H9 (cell line): ENCODE measurements at regions not wholly inside any gene's neighbourhood (a gene's known extent, or its start where the extent isn't known, plus 50 kb on each side); places are given as distances from the start of the nearest gene placed in this dataset.

Source experiments
- DNase-seq: peaks from one replicate; pipeline ENCODE4 v3.0.0-alpha.2; 2017
- H2AFZ ChIP-seq: one replicate; pipeline ENCODE4 v1.6.1; 2013; ENCODE audit warnings: mild to moderate bottlenecking, low read length, control low read depth, moderate library complexity
- H2AK5ac ChIP-seq: 2 replicates; pipeline ENCODE4 v1.6.1; 2013; ENCODE audit warnings: low read length, control low read depth, mixed read lengths; ENCODE audit not compliant: insufficient read length
- H2BK120ac ChIP-seq: one replicate; pipeline ENCODE4 v1.6.1; 2013; ENCODE audit warnings: low read depth, mild to moderate bottlenecking, low read length, control low read depth, inconsistent platforms; ENCODE audit not compliant: poor library complexity, severe bottlenecking
- H2BK12ac ChIP-seq: 2 replicates; pipeline ENCODE4 v1.6.1; 2013; ENCODE audit warnings: low read length, control low read depth, mixed read lengths, low read depth; ENCODE audit not compliant: insufficient read length
- H2BK15ac ChIP-seq: 2 replicates; pipeline ENCODE4 v1.6.1; 2013; ENCODE audit warnings: low read depth, low read length, control low read depth
- H2BK20ac ChIP-seq: one replicate; pipeline ENCODE4 v1.6.1; 2013; ENCODE audit warnings: low read depth, mild to moderate bottlenecking, low read length, control low read depth, inconsistent platforms; ENCODE audit not compliant: poor library complexity, severe bottlenecking
- H2BK5ac ChIP-seq: 2 replicates; pipeline ENCODE4 v1.6.1; 2013; ENCODE audit warnings: low read length, control low read depth, mixed read lengths; ENCODE audit not compliant: insufficient read length
- H3K14ac ChIP-seq: 2 replicates; pipeline ENCODE4 v1.6.1; 2013; ENCODE audit warnings: low read length, control low read depth; ENCODE audit not compliant: insufficient read depth
- H3K18ac ChIP-seq: 2 replicates; pipeline ENCODE4 v1.6.1; 2013; ENCODE audit warnings: low read depth, mild to moderate bottlenecking, mixed read lengths, low read length, control low read depth; ENCODE audit not compliant: insufficient read length
- H3K23ac ChIP-seq: 2 replicates; pipeline ENCODE4 v1.6.1; 2013; ENCODE audit warnings: low read length, control low read depth, mixed read lengths, low read depth; ENCODE audit not compliant: insufficient read length
- H3K23me2 ChIP-seq: 2 replicates; pipeline ENCODE4 v1.6.1; 2013; ENCODE audit warnings: low read depth, mild to moderate bottlenecking, mixed read lengths, low read length, control low read depth; ENCODE audit not compliant: insufficient read length, poor library complexity, severe bottlenecking
- H3K27ac ChIP-seq: 2 replicates; pipeline ENCODE4 v1.5.1; 2013; ENCODE audit warnings: low read length, control low read depth, mixed read lengths, low read depth; ENCODE audit not compliant: insufficient read length
- H3K27me3 ChIP-seq: 2 replicates; pipeline ENCODE4 v1.6.1; 2013; ENCODE audit warnings: low read length, control low read depth, inconsistent platforms; ENCODE audit not compliant: insufficient read depth
- H3K4ac ChIP-seq: 2 replicates; pipeline ENCODE4 v1.6.1; 2013; ENCODE audit warnings: low read depth, mild to moderate bottlenecking, control low read depth, inconsistent platforms, low read length, moderate library complexity
- H3K4me1 ChIP-seq: 2 replicates; pipeline ENCODE4 v1.6.1; 2013; ENCODE audit warnings: low read length, control low read depth, inconsistent platforms; ENCODE audit not compliant: insufficient read depth
- H3K4me2 ChIP-seq: 2 replicates; pipeline ENCODE4 v1.6.1; 2013; ENCODE audit warnings: low read length, control low read depth, mixed read lengths; ENCODE audit not compliant: insufficient read length, insufficient read depth
- H3K56ac ChIP-seq: 2 replicates; pipeline ENCODE4 v1.6.1; 2013; ENCODE audit warnings: low read depth, mild to moderate bottlenecking, mixed read lengths, low read length, control low read depth; ENCODE audit not compliant: insufficient read length
- H3K79me1 ChIP-seq: 2 replicates; pipeline ENCODE4 v1.6.1; 2013; ENCODE audit warnings: low read depth, mild to moderate bottlenecking, moderate library complexity, low read length, control low read depth, inconsistent platforms; ENCODE audit not compliant: insufficient read depth, poor library complexity, severe bottlenecking
- H3K79me2 ChIP-seq: 2 replicates; pipeline ENCODE4 v1.6.1; 2013; ENCODE audit warnings: low read length, control low read depth, inconsistent platforms; ENCODE audit not compliant: insufficient read depth
- H3K9ac ChIP-seq: 2 replicates; pipeline ENCODE4 v1.6.1; 2013; ENCODE audit warnings: low read length, control low read depth, mixed read lengths; ENCODE audit not compliant: insufficient read length; ENCODE audit errors: extremely low read depth
- H3K9me3 ChIP-seq: one replicate; pipeline ENCODE4 v1.6.1; 2013; ENCODE audit warnings: low read depth, low read length, inconsistent platforms; ENCODE audit not compliant: control insufficient read depth
- H3T11ph ChIP-seq: one replicate; pipeline ENCODE4 v1.6.1; 2013; ENCODE audit warnings: mild to moderate bottlenecking, low read length, control low read depth, inconsistent platforms
- H4K20me1 ChIP-seq: one replicate; pipeline ENCODE4 v1.6.1; 2013; ENCODE audit not compliant: control insufficient read depth, insufficient read length, insufficient read depth
- H4K5ac ChIP-seq: 2 replicates; pipeline ENCODE4 v1.6.1; 2013; ENCODE audit warnings: low read depth, mild to moderate bottlenecking, mixed read lengths, low read length, control low read depth; ENCODE audit not compliant: insufficient read length
- H4K8ac ChIP-seq: replicated peaks from 2 replicates; pipeline ENCODE4 v1.6.1; 2013; ENCODE audit warnings: low read length, control low read depth, mixed read lengths, low read depth; ENCODE audit not compliant: insufficient read length
- H4K91ac ChIP-seq: 2 replicates; pipeline ENCODE4 v1.6.1; 2013; ENCODE audit warnings: low read depth, mild to moderate bottlenecking, moderate library complexity, mixed read lengths, low read length, control low read depth; ENCODE audit not compliant: insufficient read length
- H3K27ac Mint-ChIP-seq, 3 experiments: 2 replicates in 2 of 3; 3 replicates in 1 of 3; pipeline ENCODE4 v1.8.0; 2020 to 2021; ENCODE audit warnings: mixed read lengths in 3 of 3, mild to moderate bottlenecking in 1 of 3, moderate library complexity in 1 of 3
- H3K27me3 Mint-ChIP-seq: 2 replicates; pipeline ENCODE4 v1.8.0; 2021; ENCODE audit warnings: low read depth, mild to moderate bottlenecking, moderate library complexity, mixed read lengths
- H3K36me3 Mint-ChIP-seq, 3 experiments: 2 replicates in 2 of 3; 3 replicates in 1 of 3; pipeline ENCODE4 v1.8.0; 2020 to 2021; ENCODE audit warnings: low read depth in 3 of 3, mixed read lengths in 3 of 3; ENCODE audit not compliant: insufficient read depth in 1 of 3
- H3K4me1 Mint-ChIP-seq, 2 experiments: 2 replicates each; pipeline ENCODE4 v1.8.0; 2020; ENCODE audit warnings: mixed read lengths in 2 of 2
- H3K4me3 Mint-ChIP-seq, 2 experiments: 2 replicates in 1 of 2; 3 replicates in 1 of 2; pipeline ENCODE4 v1.8.0; 2020 to 2021; ENCODE audit warnings: mild to moderate bottlenecking in 2 of 2, mixed read lengths in 2 of 2, moderate library complexity in 1 of 2
- H3K9me3 Mint-ChIP-seq, 2 experiments: 2 replicates in 1 of 2; 3 replicates in 1 of 2; pipeline ENCODE4 v1.8.0; 2020; ENCODE audit warnings: mild to moderate bottlenecking in 2 of 2, mixed read lengths in 2 of 2, moderate library complexity in 1 of 2
- WGBS: extraction: QIAGEN DNeasy Blood & Tissue Kit; methylation state at CpG from one replicate; pipeline ENCODE4 v1.1.7; 2013; ENCODE audit warnings: missing lambda C conversion rate, low lambda C conversion rate, mixed read lengths; ENCODE audit not compliant: insufficient read length; ENCODE audit errors: extremely low coverage; 5-methylcytosine and 5-hydroxymethylcytosine counted together
- TF ChIP-seq, protein P1 (sequence below): fragments of 200-600 bp; sonication (generic); conservative IDR thresholded peaks from 3 replicates; pipeline ENCODE4 v1.8.0; 2021; ENCODE audit warnings: antibody characterized with exemption, mild to moderate bottlenecking

DNA sequence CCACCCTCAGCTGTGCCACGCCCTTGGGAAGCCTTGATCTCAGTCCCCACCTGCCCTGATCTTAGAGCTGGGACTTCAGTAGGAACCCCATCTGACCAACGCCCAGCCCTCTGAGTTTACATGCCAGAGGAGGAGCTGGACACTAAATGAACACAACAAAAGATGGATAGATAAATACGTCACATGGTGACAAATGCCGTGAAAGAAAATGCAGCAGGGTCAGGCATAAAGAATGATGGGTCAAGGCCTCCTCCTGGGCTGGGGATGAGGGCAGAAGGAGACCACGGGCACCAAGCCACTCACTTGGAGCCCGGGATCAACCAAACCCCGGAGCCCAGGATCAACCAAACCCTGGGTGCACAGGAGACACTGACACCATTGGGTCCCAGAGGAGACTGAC, 354.9 kb downstream of the C16orf95 start:
- H3K27me3 Mint-ChIP-seq: peaks cover 7% of the 10 kb centered on the region; the same call in 1 of the 2 replicates
- Histone ChIP-seq H3K4me2 (no peak overlapping the region), H3K79me1 (no peaks in the 10 kb centered on the region), H3K14ac (no peak overlapping the region), H2BK20ac (no peak overlapping the region), H2AFZ (no peak overlapping the region), H3T11ph (no peak overlapping the region), H2AK5ac (no peak overlapping the region), H3K56ac (no peak overlapping the region), H2BK120ac (no peak overlapping the region), H3K9me3 (no peaks in the 10 kb centered on the region), H3K4ac (no peak overlapping the region), H4K5ac (no peak overlapping the region), H3K27ac (no peak overlapping the region), H3K18ac (no peak overlapping the region), H3K27me3 (no peaks in the 10 kb centered on the region), H3K23ac (no peak overlapping the region), H4K91ac (no peak overlapping the region), H3K23me2 (no peaks in the 10 kb centered on the region), H3K79me2 (no peaks in the 10 kb centered on the region), H2BK5ac (no peak overlapping the region), H3K4me1 (no peaks in the 10 kb centered on the region), H4K20me1 (no peaks in the 10 kb centered on the region), H3K9ac (no peak overlapping the region), H4K8ac (no peak overlapping the region), H2BK12ac (no peak overlapping the region), H2BK15ac (no peak overlapping the region)
- no peaks in the 10 kb centered on the region; a peak in 1 of 5 replicates for H3K9me3 Mint-ChIP-seq
- TF ChIP-seq, protein P1, sequence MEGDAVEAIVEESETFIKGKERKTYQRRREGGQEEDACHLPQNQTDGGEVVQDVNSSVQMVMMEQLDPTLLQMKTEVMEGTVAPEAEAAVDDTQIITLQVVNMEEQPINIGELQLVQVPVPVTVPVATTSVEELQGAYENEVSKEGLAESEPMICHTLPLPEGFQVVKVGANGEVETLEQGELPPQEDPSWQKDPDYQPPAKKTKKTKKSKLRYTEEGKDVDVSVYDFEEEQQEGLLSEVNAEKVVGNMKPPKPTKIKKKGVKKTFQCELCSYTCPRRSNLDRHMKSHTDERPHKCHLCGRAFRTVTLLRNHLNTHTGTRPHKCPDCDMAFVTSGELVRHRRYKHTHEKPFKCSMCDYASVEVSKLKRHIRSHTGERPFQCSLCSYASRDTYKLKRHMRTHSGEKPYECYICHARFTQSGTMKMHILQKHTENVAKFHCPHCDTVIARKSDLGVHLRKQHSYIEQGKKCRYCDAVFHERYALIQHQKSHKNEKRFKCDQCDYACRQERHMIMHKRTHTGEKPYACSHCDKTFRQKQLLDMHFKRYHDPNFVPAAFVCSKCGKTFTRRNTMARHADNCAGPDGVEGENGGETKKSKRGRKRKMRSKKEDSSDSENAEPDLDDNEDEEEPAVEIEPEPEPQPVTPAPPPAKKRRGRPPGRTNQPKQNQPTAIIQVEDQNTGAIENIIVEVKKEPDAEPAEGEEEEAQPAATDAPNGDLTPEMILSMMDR: no peak
- no peak overlapping the region for H3K4me3 Mint-ChIP-seq
- no CpG with 5 or more reads among the region's 7 CpGs for WGBS
- no peak overlapping the region for H3K27ac Mint-ChIP-seq
- H3K36me3 Mint-ChIP-seq: no peaks in the 10 kb centered on the region
- H3K4me1 Mint-ChIP-seq: peaks cover 0 to 6% of the 10 kb centered on the region in 2 experiments; a peak in 2 of 4 replicates
- DNase-seq: no peak
